NCI-H2196 (cell line): ENCODE measurements at regions not wholly inside any gene's neighbourhood (a gene's known extent, or its start where the extent isn't known, plus 50 kb on each side); places are given as distances from the start of the nearest gene placed in this dataset.
"Not testable (repeated sequence)": the region's sequence is repeated elsewhere in the genome, so short reads cannot be mapped to it uniquely, and the experiment has no call there.

ENCODE experiments used
- DNase-seq: peaks from one replicate; lab custom pipeline; 2025; ENCODE audit not compliant: unreplicated experiment; lab: John Stamatoyannopoulos, UW

DNA sequence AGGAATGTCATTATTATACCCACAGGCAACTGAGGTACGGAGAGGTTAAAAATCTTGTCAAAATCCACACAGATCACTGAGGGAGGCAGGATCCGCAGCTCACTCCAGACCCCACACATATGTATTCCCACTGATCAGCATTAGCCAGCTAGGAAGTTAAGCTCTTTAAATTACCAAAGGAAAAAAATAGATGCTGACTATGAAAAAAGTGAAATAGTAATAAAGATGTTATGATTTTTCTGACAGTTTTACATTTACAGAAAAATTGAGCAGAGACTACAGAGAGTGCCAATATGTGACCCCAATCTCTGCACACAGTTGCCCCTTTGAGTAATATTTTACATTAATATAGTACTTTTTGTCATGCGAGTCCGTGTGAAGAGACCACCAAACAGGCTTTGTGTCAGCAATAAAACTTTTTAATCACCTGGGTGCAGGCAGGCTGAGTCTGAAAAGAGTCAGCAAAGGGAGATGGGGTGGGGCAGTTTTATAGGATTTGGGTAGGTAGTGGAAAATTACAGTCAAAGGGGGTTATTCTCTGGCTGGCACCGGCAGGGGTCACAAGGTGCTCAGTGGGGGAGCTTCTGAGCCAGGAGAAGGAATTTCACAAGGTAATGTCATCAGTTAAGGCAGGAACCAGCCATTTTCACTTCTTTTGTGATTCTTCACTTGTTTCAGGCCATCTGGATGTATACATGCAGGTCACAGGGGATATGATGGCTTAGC is 61.9 kb upstream of the NAA35 start:
- DNase-seq: not testable (repeated sequence)

DNA sequence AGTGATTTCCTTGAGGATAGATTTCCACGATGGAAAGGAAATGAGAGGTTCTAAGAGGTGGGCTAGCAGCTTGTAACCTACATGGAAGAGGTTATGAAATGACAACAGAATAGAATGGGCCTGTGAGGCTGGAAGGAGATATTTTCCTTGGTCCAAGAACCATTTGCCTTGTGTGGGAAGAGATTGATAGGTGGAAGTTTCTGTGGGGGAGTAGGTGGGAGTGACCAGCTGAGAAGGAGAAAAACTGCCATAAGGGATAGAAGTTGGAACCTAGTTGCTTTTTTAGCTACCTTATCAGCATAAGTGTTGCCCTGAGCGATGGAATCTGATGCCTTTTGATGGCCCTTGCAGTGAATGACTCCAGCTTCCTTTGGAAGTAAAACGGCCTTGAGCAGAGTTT is 60.4 kb upstream of the NAA35 start:
- not testable (repeated sequence) for DNase-seq

DNA sequence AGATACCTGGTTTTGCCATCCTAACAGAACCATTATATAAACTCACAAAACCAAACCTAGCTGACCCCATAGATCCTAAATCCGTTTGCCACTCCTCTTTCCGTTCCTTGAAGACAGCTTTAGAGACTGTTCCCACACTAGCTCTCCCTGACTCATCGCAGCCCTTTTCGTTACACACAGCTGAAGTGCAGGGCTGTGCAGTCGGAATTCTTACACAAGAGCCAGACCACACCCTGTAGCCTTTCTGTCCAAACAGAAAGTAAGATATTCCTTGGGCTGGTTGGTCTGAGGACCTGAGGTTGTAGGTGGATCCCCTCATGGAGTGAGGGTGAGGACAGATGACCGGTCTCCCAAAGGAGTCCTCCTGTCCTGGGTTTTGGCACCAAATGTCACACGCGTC is 56.7 kb upstream of the NAA35 start:
- no peak for DNase-seq

- DNase-seq: no peak
Measured at GRCh38 chr9:85890962-85891361, 50.0 kb upstream of the NAA35 start.
